Endodermal cell (in vitro differentiated cells): ENCODE measurements at regions not wholly inside any gene's neighbourhood (a gene's known extent, or its start where the extent isn't known, plus 50 kb on each side); places are given as distances from the start of the nearest gene placed in this dataset.

ENCODE experiments used
- DNase-seq: peaks from one replicate; pipeline ENCODE4 v3.0.0-alpha.2; 2017
- H3K27ac ChIP-seq: 2 replicates; pipeline ENCODE4 v1.5.1; 2013; ENCODE audit warnings: mild to moderate bottlenecking, low read depth, low read length, moderate library complexity
- H3K27me3 ChIP-seq: 2 replicates; pipeline ENCODE4 v1.6.1; 2013; ENCODE audit warnings: mild to moderate bottlenecking, low read length, moderate library complexity; ENCODE audit not compliant: insufficient read depth, control insufficient read depth, poor library complexity, severe bottlenecking
- H3K36me3 ChIP-seq: 2 replicates; pipeline ENCODE4 v1.7.0; 2013; ENCODE audit warnings: mild to moderate bottlenecking, low read length, moderate library complexity; ENCODE audit not compliant: control insufficient read depth, insufficient read depth
- H3K4me1 ChIP-seq: one replicate; pipeline ENCODE4 v1.7.0; 2013; ENCODE audit warnings: low read length; ENCODE audit not compliant: control insufficient read depth, insufficient read depth
- H3K4me3 ChIP-seq: 2 replicates; pipeline ENCODE4 v1.5.1; 2013; ENCODE audit warnings: mild to moderate bottlenecking, low read length, moderate library complexity
- H3K9ac ChIP-seq: 2 replicates; pipeline ENCODE4 v1.6.1; 2013; ENCODE audit warnings: mild to moderate bottlenecking, low read length, moderate library complexity; ENCODE audit not compliant: poor library complexity, severe bottlenecking; ENCODE audit errors: extremely low read depth
- H3K9me3 ChIP-seq: 2 replicates; pipeline ENCODE4 v1.6.1; 2013; ENCODE audit warnings: mild to moderate bottlenecking, low read length, moderate library complexity; ENCODE audit not compliant: control insufficient read depth
- H3K27ac Mint-ChIP-seq: 2 replicates; pipeline ENCODE4 v1.8.0; 2020; ENCODE audit warnings: mixed read lengths
- H3K27me3 Mint-ChIP-seq: 2 replicates; pipeline ENCODE4 v1.8.0; 2021; ENCODE audit warnings: mild to moderate bottlenecking, mixed read lengths; ENCODE audit not compliant: insufficient read depth
- H3K36me3 Mint-ChIP-seq: 2 replicates; pipeline ENCODE4 v1.8.0; 2020; ENCODE audit warnings: low read depth, mixed read lengths
- H3K4me1 Mint-ChIP-seq: 2 replicates; pipeline ENCODE4 v1.8.0; 2020; ENCODE audit warnings: mixed read lengths
- H3K4me3 Mint-ChIP-seq: 2 replicates; pipeline ENCODE4 v1.8.0; 2020; ENCODE audit warnings: mild to moderate bottlenecking, moderate library complexity, mixed read lengths
- H3K9me3 Mint-ChIP-seq: 2 replicates; pipeline ENCODE4 v1.8.0; 2020; ENCODE audit warnings: mild to moderate bottlenecking, mixed read lengths
- WGBS, 2 experiments: methylation state at CpG; one replicate each; pipeline versions ENCODE4 v1.1.5 to v1.1.7; 2013; ENCODE audit warnings: missing lambda C conversion rate in 2 of 2, mixed read lengths in 1 of 2; ENCODE audit not compliant: insufficient coverage in 1 of 2, insufficient read length in 1 of 2; 5-methylcytosine and 5-hydroxymethylcytosine counted together
- TF ChIP-seq, protein P1 (sequence below): fragments of 200-600 bp; sonication (generic); conservative IDR thresholded peaks from 2 replicates; pipeline ENCODE4 v1.5.0; 2021; ENCODE audit warnings: antibody characterized with exemption, mild to moderate bottlenecking

DNA sequence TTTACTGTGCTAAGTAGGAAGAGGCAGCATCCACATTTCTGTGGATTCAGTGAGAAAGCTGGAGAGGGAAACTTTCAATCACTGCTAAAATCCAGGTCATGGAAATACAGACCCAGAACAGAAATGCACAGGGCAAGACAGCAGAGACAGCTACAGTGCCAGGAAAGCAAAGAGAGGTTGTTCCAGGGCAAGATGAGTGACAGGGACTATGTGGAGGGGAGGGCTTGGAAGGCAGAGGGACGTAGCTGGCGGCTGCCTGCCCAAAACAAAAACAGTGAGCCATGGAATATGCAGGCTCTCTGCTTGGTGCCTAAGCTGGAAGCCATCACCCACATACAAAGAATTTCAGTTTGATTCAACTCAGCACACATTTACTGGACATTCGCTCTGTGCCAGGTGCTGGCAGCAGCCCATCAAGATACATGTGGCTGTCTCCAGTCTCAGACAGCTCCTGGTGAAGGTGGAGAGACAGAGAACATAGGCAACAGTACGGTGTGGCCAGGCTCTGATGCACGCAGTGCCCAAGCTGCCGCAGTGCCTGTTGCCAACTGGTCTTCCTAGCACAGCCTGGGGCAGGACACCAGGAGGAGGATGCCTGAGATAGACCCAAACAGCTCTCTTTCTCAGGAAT is 88.7 kb downstream of the AIPL1 start:
- TF ChIP-seq, protein P1, sequence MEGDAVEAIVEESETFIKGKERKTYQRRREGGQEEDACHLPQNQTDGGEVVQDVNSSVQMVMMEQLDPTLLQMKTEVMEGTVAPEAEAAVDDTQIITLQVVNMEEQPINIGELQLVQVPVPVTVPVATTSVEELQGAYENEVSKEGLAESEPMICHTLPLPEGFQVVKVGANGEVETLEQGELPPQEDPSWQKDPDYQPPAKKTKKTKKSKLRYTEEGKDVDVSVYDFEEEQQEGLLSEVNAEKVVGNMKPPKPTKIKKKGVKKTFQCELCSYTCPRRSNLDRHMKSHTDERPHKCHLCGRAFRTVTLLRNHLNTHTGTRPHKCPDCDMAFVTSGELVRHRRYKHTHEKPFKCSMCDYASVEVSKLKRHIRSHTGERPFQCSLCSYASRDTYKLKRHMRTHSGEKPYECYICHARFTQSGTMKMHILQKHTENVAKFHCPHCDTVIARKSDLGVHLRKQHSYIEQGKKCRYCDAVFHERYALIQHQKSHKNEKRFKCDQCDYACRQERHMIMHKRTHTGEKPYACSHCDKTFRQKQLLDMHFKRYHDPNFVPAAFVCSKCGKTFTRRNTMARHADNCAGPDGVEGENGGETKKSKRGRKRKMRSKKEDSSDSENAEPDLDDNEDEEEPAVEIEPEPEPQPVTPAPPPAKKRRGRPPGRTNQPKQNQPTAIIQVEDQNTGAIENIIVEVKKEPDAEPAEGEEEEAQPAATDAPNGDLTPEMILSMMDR = no peak
- Histone ChIP-seq H3K4me3 (no peak overlapping the region), H3K27me3 (peaks cover 3% of the 10 kb centered on the region), H3K27ac (no peak overlapping the region), H3K36me3 (no peaks in the 10 kb centered on the region), H3K9ac (no peak overlapping the region), H3K4me1 (no peaks in the 10 kb centered on the region), H3K9me3 (no peaks in the 10 kb centered on the region)
- no peak overlapping the region for H3K4me3 Mint-ChIP-seq
- no peaks in the 10 kb centered on the region for H3K36me3 Mint-ChIP-seq
- WGBS, 2 experiments = 80 to 83% methylated on average over 6 of the region's 6 CpGs
- no peaks in the 10 kb centered on the region for H3K9me3 Mint-ChIP-seq
- no peak overlapping the region for H3K27ac Mint-ChIP-seq
- H3K4me1 Mint-ChIP-seq = no peaks in the 10 kb centered on the region
- no peak for DNase-seq
- H3K27me3 Mint-ChIP-seq = peaks cover 3% of the 10 kb centered on the region

DNA sequence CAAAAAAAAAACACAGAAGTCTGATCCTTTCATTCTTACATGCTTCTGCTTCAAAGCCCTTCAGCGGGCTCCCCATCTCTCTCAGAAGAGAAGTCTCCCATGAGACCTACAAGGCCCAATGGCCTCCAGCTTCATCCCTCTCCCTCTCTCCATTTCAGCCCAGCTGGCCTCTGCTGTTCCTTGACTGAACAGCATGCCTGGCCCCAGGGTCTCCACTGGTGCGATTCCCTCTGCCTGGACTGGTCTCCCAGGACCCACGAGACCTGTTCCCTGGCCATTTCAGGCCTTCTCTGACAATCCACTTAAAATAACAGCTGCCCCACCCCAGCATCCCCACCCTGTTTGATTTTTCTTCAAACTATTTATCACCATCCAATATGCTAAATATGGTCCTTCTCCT is 91.2 kb downstream of the AIPL1 start:
- TF ChIP-seq, protein P1 = no peak
- Mint-ChIP-seq H3K27ac (no peak overlapping the region), H3K27me3 (peaks cover 3% of the 10 kb centered on the region), H3K4me3 (no peak overlapping the region), H3K36me3 (no peaks in the 10 kb centered on the region), H3K4me1 (no peaks in the 10 kb centered on the region), H3K9me3 (no peaks in the 10 kb centered on the region)
- no peaks in the 10 kb centered on the region for H3K4me1 ChIP-seq
- H3K27me3 ChIP-seq = peaks cover 3% of the 10 kb centered on the region
- H3K9ac ChIP-seq = no peak overlapping the region
- WGBS, 2 experiments = 85 to 88% methylated on average over 2 to 3 of the region's 3 CpGs
- no peak overlapping the region for H3K27ac ChIP-seq
- H3K9me3 ChIP-seq = no peaks in the 10 kb centered on the region
- DNase-seq = no peak
- H3K4me3 ChIP-seq = no peak overlapping the region
- H3K36me3 ChIP-seq = no peaks in the 10 kb centered on the region

GRCh38 chr17:6343191-6343590 is 91.7 kb downstream of the AIPL1 start:
- H3K27me3 Mint-ChIP-seq = peaks cover 3% of the 10 kb centered on the region
- no peaks in the 10 kb centered on the region for H3K4me1 Mint-ChIP-seq

More at GRCh38 chr17:6343191-6343590, 91.7 kb downstream of the AIPL1 start:
- DNase-seq = no peak
- H3K9ac ChIP-seq = no peak overlapping the region
- H3K4me3 ChIP-seq = no peak overlapping the region
- no peaks in the 10 kb centered on the region for H3K9me3 ChIP-seq
- TF ChIP-seq, protein P1 = no peak
- Mint-ChIP-seq H3K4me3 (no peak overlapping the region), H3K36me3 (no peaks in the 10 kb centered on the region), H3K27ac (no peak overlapping the region), H3K9me3 (no peaks in the 10 kb centered on the region)
- no peaks in the 10 kb centered on the region for H3K4me1 ChIP-seq
- 84 to 91% methylated on average over 3 to 5 of the region's 5 CpGs for WGBS, 2 experiments
- H3K36me3 ChIP-seq = no peaks in the 10 kb centered on the region
- H3K27me3 ChIP-seq = peaks cover 3% of the 10 kb centered on the region
- no peak overlapping the region for H3K27ac ChIP-seq
